ENCODE measurements at regions not wholly inside any gene's neighbourhood (a gene's known extent, or its start where the extent isn't known, plus 50 kb on each side); places are given as distances from the start of the nearest gene placed in this dataset.

- H3K27ac ChIP-seq (ENCODE audit: low read length) = no peak overlapping the region
- no peak overlapping the region for H2AFZ ChIP-seq (ENCODE audit: low read depth, low read length)
These were observed 191.7 kb downstream of the ACKR3 start for GRCh38 chr2:236761358-236761757.

GRCh38 chr2:236762628-236763027 lies 193.0 kb downstream of the ACKR3 start:
- no peaks in the 10 kb centered on the region for H3F3A ChIP-seq (ENCODE audit: insufficient read depth, low read length, poor library complexity, severe bottlenecking)
- H3K9ac ChIP-seq (ENCODE audit: low read length) = no peak overlapping the region
- TF ChIP-seq REST (IDR thresholded peaks at IDR 0.05; ENCODE audit: borderline replicate concordance) (no peak), RAD21 (conservative IDR thresholded peaks at IDR 0.05) (no peak), TAF1 (IDR thresholded peaks at IDR 0.05; ENCODE audit: low read depth) (no peak), POLR2AphosphoS5 (IDR thresholded peaks at IDR 0.05) (no peak), MXI1 (conservative IDR thresholded peaks at IDR 0.05; ENCODE audit: poor library complexity, severe bottlenecking) (no peak), EZH2 (IDR thresholded peaks at IDR 0.05; ENCODE audit: borderline replicate concordance, insufficient read depth, low read length, poor library complexity, severe bottlenecking) (no peak), EP300 (conservative IDR thresholded peaks at IDR 0.05; ENCODE audit: poor library complexity, severe bottlenecking) (no peak)
- TF ChIP-seq, protein P1, sequence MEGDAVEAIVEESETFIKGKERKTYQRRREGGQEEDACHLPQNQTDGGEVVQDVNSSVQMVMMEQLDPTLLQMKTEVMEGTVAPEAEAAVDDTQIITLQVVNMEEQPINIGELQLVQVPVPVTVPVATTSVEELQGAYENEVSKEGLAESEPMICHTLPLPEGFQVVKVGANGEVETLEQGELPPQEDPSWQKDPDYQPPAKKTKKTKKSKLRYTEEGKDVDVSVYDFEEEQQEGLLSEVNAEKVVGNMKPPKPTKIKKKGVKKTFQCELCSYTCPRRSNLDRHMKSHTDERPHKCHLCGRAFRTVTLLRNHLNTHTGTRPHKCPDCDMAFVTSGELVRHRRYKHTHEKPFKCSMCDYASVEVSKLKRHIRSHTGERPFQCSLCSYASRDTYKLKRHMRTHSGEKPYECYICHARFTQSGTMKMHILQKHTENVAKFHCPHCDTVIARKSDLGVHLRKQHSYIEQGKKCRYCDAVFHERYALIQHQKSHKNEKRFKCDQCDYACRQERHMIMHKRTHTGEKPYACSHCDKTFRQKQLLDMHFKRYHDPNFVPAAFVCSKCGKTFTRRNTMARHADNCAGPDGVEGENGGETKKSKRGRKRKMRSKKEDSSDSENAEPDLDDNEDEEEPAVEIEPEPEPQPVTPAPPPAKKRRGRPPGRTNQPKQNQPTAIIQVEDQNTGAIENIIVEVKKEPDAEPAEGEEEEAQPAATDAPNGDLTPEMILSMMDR (IDR thresholded peaks at IDR 0.05; ENCODE audit: poor library complexity, severe bottlenecking) = no peak
- H2AFZ ChIP-seq (ENCODE audit: low read depth, low read length) = no peak overlapping the region
- H4K20me1 ChIP-seq (ENCODE audit: insufficient read depth) = no peaks in the 10 kb centered on the region
- no peak overlapping the region for H3K4me3 ChIP-seq (ENCODE audit: low read length)
- H3K79me2 ChIP-seq (replicated peaks; ENCODE audit: insufficient read depth, low read length) = no peaks in the 10 kb centered on the region
- H3K4me2 ChIP-seq (ENCODE audit: low read length) = no peak overlapping the region
- H3K36me3 ChIP-seq (ENCODE audit: insufficient read depth, low read length) = no peaks in the 10 kb centered on the region
- no peaks in the 10 kb centered on the region for H3K9me2 ChIP-seq (ENCODE audit: insufficient read depth, low read length)
- H3K9me3 ChIP-seq (ENCODE audit: low read length) = no peaks in the 10 kb centered on the region
- no peaks in the 10 kb centered on the region for H3K27me3 ChIP-seq (ENCODE audit: insufficient read depth, low read depth, low read length)
- H3K27ac ChIP-seq (ENCODE audit: low read length) = no peak overlapping the region

More at GRCh38 chr2:236761358-236761757, 191.7 kb downstream of the ACKR3 start:
- Histone ChIP-seq H3K4me3 (ENCODE audit: low read length) (no peak overlapping the region), H3K9ac (ENCODE audit: low read length) (no peak overlapping the region), H3K9me2 (ENCODE audit: insufficient read depth, low read length) (no peaks in the 10 kb centered on the region), H3K36me3 (ENCODE audit: insufficient read depth, low read length) (no peaks in the 10 kb centered on the region), H3K27me3 (ENCODE audit: insufficient read depth, low read depth, low read length) (no peaks in the 10 kb centered on the region), H3K79me2 (replicated peaks; ENCODE audit: insufficient read depth, low read length) (no peaks in the 10 kb centered on the region), H3F3A (ENCODE audit: insufficient read depth, low read length, poor library complexity, severe bottlenecking) (no peaks in the 10 kb centered on the region), H3K4me2 (ENCODE audit: low read length) (no peak overlapping the region), H4K20me1 (ENCODE audit: insufficient read depth) (no peaks in the 10 kb centered on the region), H3K9me3 (ENCODE audit: low read length) (no peaks in the 10 kb centered on the region)
- TF ChIP-seq REST (IDR thresholded peaks at IDR 0.05; ENCODE audit: borderline replicate concordance) (no peak), POLR2AphosphoS5 (IDR thresholded peaks at IDR 0.05) (no peak), EZH2 (IDR thresholded peaks at IDR 0.05; ENCODE audit: borderline replicate concordance, insufficient read depth, low read length, poor library complexity, severe bottlenecking) (no peak)

Measured in neural cell (in vitro differentiated cells).